ENCODE measurements at regions not wholly inside any gene's neighbourhood (a gene's known extent, or its start where the extent isn't known, plus 50 kb on each side); places are given as distances from the start of the nearest gene placed in this dataset.
"Not testable (repeated sequence)": the region's sequence is repeated elsewhere in the genome, so short reads cannot be mapped to it uniquely, and the experiment has no call there.

GRCh38 chr2:89318990-89319389 is 627.5 kb downstream of the RPIA start:
- not testable (repeated sequence) for TF ChIP-seq POLR2A, CTCF (IDR thresholded peaks at IDR 0.05)
